HEK293 (cell line): ENCODE measurements at regions not wholly inside any gene's neighbourhood (a gene's known extent, or its start where the extent isn't known, plus 50 kb on each side); places are given as distances from the start of the nearest gene placed in this dataset.

ENCODE experiments used
- CTCF ChIA-PET: fragments of 350-600 bp; formaldehyde crosslinking; extraction: SDS; loops from one replicate; lab custom pipeline; 2021; ENCODE audit warnings: antibody characterized with exemption; lab: Yijun Ruan, JAX
- POLR2A ChIA-PET: fragments of 300-600 bp; formaldehyde crosslinking; extraction: SDS; loops from one replicate; lab custom pipeline; 2020; ENCODE audit warnings: antibody characterized with exemption, inconsistent platforms; lab: Yijun Ruan, JAX
- H3K27ac ChIP-seq: fragments of 200-500 bp; sonication (Bioruptor generic); 2 replicates; pipeline ENCODE4 v1.5.1; 2014; ENCODE audit warnings: low read depth, low read length, control low read depth, inconsistent platforms; ENCODE audit errors: extremely low read depth
- H3K36me3 ChIP-seq, 2 experiments: fragments of 200-500 bp in 1 of 2; sonication (Bioruptor generic) in 1 of 2; 1 replicate in 1 of 2; 2 replicates in 1 of 2; pipeline ENCODE4 v1.5.1; 2014 to 2017; ENCODE audit warnings: inconsistent platforms in 2 of 2, low read length in 2 of 2; ENCODE audit not compliant: control insufficient read depth in 2 of 2, insufficient read depth in 1 of 2
- H3K4me1 ChIP-seq: fragments of 200-500 bp; sonication (Bioruptor generic); 2 replicates; pipeline ENCODE4 v1.5.1; 2014; ENCODE audit warnings: mild to moderate bottlenecking, low read length, inconsistent platforms; ENCODE audit not compliant: control insufficient read depth, insufficient read depth
- H3K4me3 ChIP-seq: 2 replicates; pipeline ENCODE4 v1.5.1; 2011; ENCODE audit warnings: low read depth, mild to moderate bottlenecking, control low read depth, low read length, moderate library complexity
- H3K9me3 ChIP-seq: fragments of 200-500 bp; sonication (Bioruptor generic); 2 replicates; pipeline ENCODE4 v1.5.1; 2014; ENCODE audit warnings: low read depth, low read length, inconsistent platforms; ENCODE audit not compliant: control insufficient read depth, insufficient read depth
- GLI4 ChIP-seq: fragments of 450-650 bp; formaldehyde crosslinking; IDR thresholded peaks from 2 replicates; pipeline ENCODE4 v1.5.1; 2016; ENCODE audit warnings: missing biosample characterization, missing genetic modification characterization
- HOXD13 ChIP-seq: sonication (generic); formaldehyde crosslinking; IDR thresholded peaks from 2 replicates; pipeline ENCODE4 v1.8.0; 2022; ENCODE audit warnings: missing genetic modification reagents, borderline replicate concordance
- YY2 ChIP-seq: fragments of 450-650 bp; formaldehyde crosslinking; IDR thresholded peaks from 2 replicates; pipeline ENCODE4 v1.5.1; 2016; ENCODE audit warnings: missing biosample characterization, missing genetic modification characterization
- ZBTB26 ChIP-seq: fragments of 450-650 bp; formaldehyde crosslinking; optimal IDR thresholded peaks from 2 replicates; pipeline ENCODE3; 2016; ENCODE audit warnings: missing biosample characterization, mild to moderate bottlenecking, missing genetic modification characterization
- ZBTB6 ChIP-seq: fragments of 450-650 bp; formaldehyde crosslinking; IDR thresholded peaks from 2 replicates; pipeline ENCODE4 v1.5.1; 2017; ENCODE audit warnings: missing biosample characterization, missing genetic modification characterization
- ZBTB7A ChIP-seq: fragments of 450-650 bp; formaldehyde crosslinking; IDR thresholded peaks from 2 replicates; pipeline ENCODE4 v1.5.1; 2016; ENCODE audit warnings: low read depth, missing biosample characterization, missing genetic modification characterization
- ZBTB8A ChIP-seq: fragments of 450-650 bp; formaldehyde crosslinking; IDR thresholded peaks from 2 replicates; pipeline ENCODE4 v1.5.1; 2016; ENCODE audit warnings: missing biosample characterization, missing genetic modification characterization
- ZFP3 ChIP-seq: fragments of 450-650 bp; formaldehyde crosslinking; IDR thresholded peaks from 2 replicates; pipeline ENCODE4 v1.5.1; 2016; ENCODE audit warnings: low read depth, missing biosample characterization, missing genetic modification characterization
- ZFP37 ChIP-seq: fragments of 450-650 bp; formaldehyde crosslinking; IDR thresholded peaks from 2 replicates; pipeline ENCODE4 v1.5.1; 2016; ENCODE audit warnings: missing biosample characterization, missing genetic modification characterization
- ZNF23 ChIP-seq: fragments of 450-650 bp; formaldehyde crosslinking; IDR thresholded peaks from 2 replicates; pipeline ENCODE4 v1.5.1; 2016; ENCODE audit warnings: missing biosample characterization, missing genetic modification characterization, borderline replicate concordance
- ZNF292 ChIP-seq: fragments of 450-650 bp; formaldehyde crosslinking; IDR thresholded peaks from 2 replicates; pipeline ENCODE4 v1.5.1; 2016; ENCODE audit warnings: low read depth, missing biosample characterization, missing genetic modification characterization, borderline replicate concordance
- ZNF530 ChIP-seq: fragments of 450-650 bp; formaldehyde crosslinking; IDR thresholded peaks from 2 replicates; pipeline ENCODE4 v1.5.1; 2016; ENCODE audit warnings: low read depth, missing biosample characterization, missing genetic modification characterization
- ZNF549 ChIP-seq: fragments of 450-650 bp; IDR thresholded peaks from 2 replicates; pipeline ENCODE4 v1.5.1; 2018; ENCODE audit warnings: missing biosample characterization, missing genetic modification characterization, mild to moderate bottlenecking, inconsistent platforms, moderate library complexity
- ZNF670 ChIP-seq: fragments of 450-650 bp; formaldehyde crosslinking; IDR thresholded peaks from 2 replicates; pipeline ENCODE4 v1.5.1; 2016; ENCODE audit warnings: missing biosample characterization, missing genetic modification characterization, low read depth
- ZSCAN16 ChIP-seq: fragments of 450-650 bp; formaldehyde crosslinking; IDR thresholded peaks from 2 replicates; pipeline ENCODE4 v1.5.1; 2016; ENCODE audit warnings: missing biosample characterization, missing genetic modification characterization
- ZSCAN4 ChIP-seq: fragments of 450-650 bp; formaldehyde crosslinking; IDR thresholded peaks from 2 replicates; pipeline ENCODE4 v1.5.1; 2017; ENCODE audit warnings: missing biosample characterization, missing genetic modification characterization
- ZXDB ChIP-seq: fragments of 450-650 bp; formaldehyde crosslinking; IDR thresholded peaks from 2 replicates; pipeline ENCODE4 v1.5.1; 2016; ENCODE audit warnings: missing biosample characterization, missing genetic modification characterization
- TF ChIP-seq, protein P1 (sequence below): fragments of 450-650 bp; formaldehyde crosslinking; IDR thresholded peaks from 2 replicates; pipeline ENCODE4 v1.5.1; 2017; ENCODE audit warnings: missing biosample characterization, missing genetic modification characterization
- TF ChIP-seq, protein P2 (sequence below): fragments of 450-650 bp; formaldehyde crosslinking; IDR thresholded peaks from 2 replicates; pipeline ENCODE4 v1.5.1; 2016; ENCODE audit warnings: missing biosample characterization, missing genetic modification characterization
- TF ChIP-seq, protein P3 (sequence below): fragments of 450-650 bp; formaldehyde crosslinking; IDR thresholded peaks from 2 replicates; pipeline ENCODE4 v1.5.1; 2016; ENCODE audit warnings: missing biosample characterization, missing genetic modification characterization

- CTCF ChIA-PET: interaction anchor here (1.3 to 1.6 kb wide), 2 partner anchors 9 to 626 kb away, joined by 3 to 9 read pairs; no protein-coding TSS in a partner anchor
These were observed 124.8 kb upstream of the GOLIM4 start for GRCh38 chr3:168220556-168220955.

DNA sequence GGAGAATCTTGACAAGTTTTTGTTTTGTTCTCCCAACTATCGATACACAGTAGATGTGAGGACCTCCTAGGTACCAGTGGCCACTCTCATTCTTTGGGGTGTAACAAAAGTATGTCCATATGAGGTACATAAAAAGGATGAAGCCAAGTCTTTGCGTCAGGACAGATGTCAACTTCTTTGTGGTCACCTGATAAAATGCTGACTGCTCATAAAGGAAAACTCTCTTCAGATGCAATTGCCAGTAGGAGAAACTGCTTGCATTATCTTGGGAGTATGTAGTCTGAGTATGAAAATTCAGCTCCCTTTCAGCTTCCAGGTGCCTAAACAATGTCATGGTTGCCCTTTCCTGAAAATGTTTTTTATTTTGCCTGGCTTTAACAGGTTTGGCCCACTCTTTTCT, 123.8 kb upstream of the GOLIM4 start:
- no peak overlapping the region for H3K4me3 ChIP-seq
- H3K9me3 ChIP-seq: no peaks in the 10 kb centered on the region
- H3K27ac ChIP-seq: no peak overlapping the region
- no peaks in the 10 kb centered on the region; the same call in 1 of the 2 replicates for H3K4me1 ChIP-seq
- POLR2A ChIA-PET: no interaction called here
- H3K36me3 ChIP-seq: no peaks in the 10 kb centered on the region
- CTCF ChIA-PET: interaction anchor here (0.6 to 1.3 kb wide), 2 partner anchors 132 to 627 kb away, joined by 3 read pairs; no protein-coding TSS in a partner anchor
- TF ChIP-seq HOXD13 (no peak), ZSCAN16 (no peak), ZXDB (tag by site-specific recombination) (no peak), GLI4 (no peak), ZNF549 (tag by site-specific recombination) (no peak), ZBTB26 (no peak), ZBTB7A (tag by site-specific recombination) (no peak), ZBTB8A (tag by site-specific recombination) (no peak), ZNF670 (no peak), ZBTB6 (no peak), ZNF23 (tag by site-specific recombination) (no peak), ZFP37 (tag by site-specific recombination) (no peak), ZFP3 (tag by site-specific recombination) (no peak), ZNF530 (tag by site-specific recombination) (no peak)
- TF ChIP-seq, protein P1, sequence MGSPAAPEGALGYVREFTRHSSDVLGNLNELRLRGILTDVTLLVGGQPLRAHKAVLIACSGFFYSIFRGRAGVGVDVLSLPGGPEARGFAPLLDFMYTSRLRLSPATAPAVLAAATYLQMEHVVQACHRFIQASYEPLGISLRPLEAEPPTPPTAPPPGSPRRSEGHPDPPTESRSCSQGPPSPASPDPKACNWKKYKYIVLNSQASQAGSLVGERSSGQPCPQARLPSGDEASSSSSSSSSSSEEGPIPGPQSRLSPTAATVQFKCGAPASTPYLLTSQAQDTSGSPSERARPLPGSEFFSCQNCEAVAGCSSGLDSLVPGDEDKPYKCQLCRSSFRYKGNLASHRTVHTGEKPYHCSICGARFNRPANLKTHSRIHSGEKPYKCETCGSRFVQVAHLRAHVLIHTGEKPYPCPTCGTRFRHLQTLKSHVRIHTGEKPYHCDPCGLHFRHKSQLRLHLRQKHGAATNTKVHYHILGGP (tag by site-specific recombination): no peak
- TF ChIP-seq, protein P2, sequence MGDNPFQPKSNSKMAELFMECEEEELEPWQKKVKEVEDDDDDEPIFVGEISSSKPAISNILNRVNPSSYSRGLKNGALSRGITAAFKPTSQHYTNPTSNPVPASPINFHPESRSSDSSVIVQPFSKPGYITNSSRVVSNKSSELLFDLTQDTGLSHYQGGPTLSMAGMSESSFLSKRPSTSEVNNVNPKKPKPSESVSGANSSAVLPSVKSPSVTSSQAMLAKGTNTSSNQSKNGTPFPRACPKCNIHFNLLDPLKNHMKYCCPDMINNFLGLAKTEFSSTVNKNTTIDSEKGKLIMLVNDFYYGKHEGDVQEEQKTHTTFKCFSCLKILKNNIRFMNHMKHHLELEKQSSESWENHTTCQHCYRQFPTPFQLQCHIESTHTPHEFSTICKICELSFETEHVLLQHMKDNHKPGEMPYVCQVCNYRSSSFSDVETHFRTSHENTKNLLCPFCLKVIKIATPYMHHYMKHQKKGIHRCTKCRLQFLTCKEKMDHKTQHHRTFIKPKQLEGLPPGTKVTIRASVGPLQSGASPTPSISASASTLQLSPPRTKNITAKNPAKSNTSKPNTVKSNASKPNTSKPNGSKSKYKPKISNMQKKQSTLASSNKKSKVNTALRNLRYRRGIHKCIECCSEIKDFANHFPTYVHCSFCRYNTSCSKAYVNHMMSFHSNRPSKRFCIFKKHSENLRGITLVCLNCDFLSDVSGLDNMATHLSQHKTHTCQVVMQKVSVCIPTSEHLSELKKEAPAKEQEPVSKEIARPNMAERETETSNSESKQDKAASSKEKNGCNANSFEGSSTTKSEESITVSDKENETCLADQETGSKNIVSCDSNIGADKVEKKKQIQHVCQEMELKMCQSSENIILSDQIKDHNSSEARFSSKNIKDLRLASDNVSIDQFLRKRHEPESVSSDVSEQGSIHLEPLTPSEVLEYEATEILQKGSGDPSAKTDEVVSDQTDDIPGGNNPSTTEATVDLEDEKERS: no peak
- TF ChIP-seq, protein P3, sequence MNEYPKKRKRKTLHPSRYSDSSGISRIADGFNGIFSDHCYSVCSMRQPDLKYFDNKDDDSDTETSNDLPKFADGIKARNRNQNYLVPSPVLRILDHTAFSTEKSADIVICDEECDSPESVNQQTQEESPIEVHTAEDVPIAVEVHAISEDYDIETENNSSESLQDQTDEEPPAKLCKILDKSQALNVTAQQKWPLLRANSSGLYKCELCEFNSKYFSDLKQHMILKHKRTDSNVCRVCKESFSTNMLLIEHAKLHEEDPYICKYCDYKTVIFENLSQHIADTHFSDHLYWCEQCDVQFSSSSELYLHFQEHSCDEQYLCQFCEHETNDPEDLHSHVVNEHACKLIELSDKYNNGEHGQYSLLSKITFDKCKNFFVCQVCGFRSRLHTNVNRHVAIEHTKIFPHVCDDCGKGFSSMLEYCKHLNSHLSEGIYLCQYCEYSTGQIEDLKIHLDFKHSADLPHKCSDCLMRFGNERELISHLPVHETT: no peak

More at GRCh38 chr3:168220556-168220955, 124.8 kb upstream of the GOLIM4 start:
- H3K4me1 ChIP-seq: no peaks in the 10 kb centered on the region; the same call in 1 of the 2 replicates
- no peak overlapping the region for H3K4me3 ChIP-seq
- TF ChIP-seq YY2 (tag by site-specific recombination) (peak; percentile 19; the same call in 1 of the 2 replicates), ZNF292 (tag by site-specific recombination) (no peak), ZSCAN4 (tag by site-specific recombination) (peak; percentile 59)
- POLR2A ChIA-PET: no interaction called here
- no peaks in the 10 kb centered on the region for H3K36me3 ChIP-seq
- no peaks in the 10 kb centered on the region for H3K9me3 ChIP-seq
- no peak overlapping the region for H3K27ac ChIP-seq
